Midbrain (tissue), 1 donor: ENCODE measurements at regions not wholly inside any gene's neighbourhood (a gene's known extent, or its start where the extent isn't known, plus 50 kb on each side); places are given as distances from the start of the nearest gene placed in this dataset.
A peak's percentile ranks its signal among the peaks of the same experiment; 100 is the strongest.

Experiments
- DNase-seq: peaks from one replicate; lab custom pipeline; 2025; lab: John Stamatoyannopoulos, UW

- no peak for DNase-seq
These were observed 387.6 kb downstream of the ELAVL2 start for GRCh38 chr9:23438299-23438907.

- DNase-seq, result no peak
These were observed 384.8 kb downstream of the ELAVL2 start for GRCh38 chr9:23441275-23441674.

- DNase-seq, result no peak
These were observed 381.4 kb downstream of the ELAVL2 start for GRCh38 chr9:23444658-23445057.

- DNase-seq, result no peak
These were observed 378.9 kb downstream of the ELAVL2 start for GRCh38 chr9:23447166-23447565.

GRCh38 chr9:23447944-23448343, 378.1 kb downstream of the ELAVL2 start:
- no peak for DNase-seq

- no peak for DNase-seq
These were observed 374.1 kb downstream of the ELAVL2 start for GRCh38 chr9:23451802-23452418.

- DNase-seq, result no peak
These were observed 361.8 kb downstream of the ELAVL2 start for GRCh38 chr9:23464275-23464674.

- no peak for DNase-seq
These were observed 358.8 kb downstream of the ELAVL2 start for GRCh38 chr9:23467276-23467675.

- no peak for DNase-seq
These were observed 348.1 kb downstream of the ELAVL2 start for GRCh38 chr9:23477908-23478307.

GRCh38 chr9:23483566-23483965, 342.5 kb downstream of the ELAVL2 start:
- DNase-seq, result no peak

GRCh38 chr9:23492126-23493002, 333.7 kb downstream of the ELAVL2 start:
- DNase-seq, result peak; percentile 47

GRCh38 chr9:23493219-23493618, 332.8 kb downstream of the ELAVL2 start:
- no peak for DNase-seq

- DNase-seq, result no peak
These were observed 329.4 kb downstream of the ELAVL2 start for GRCh38 chr9:23496489-23497136.

GRCh38 chr9:23497137-23497504, 328.9 kb downstream of the ELAVL2 start:
- DNase-seq, result no peak

- DNase-seq, result no peak
These were observed 324.0 kb downstream of the ELAVL2 start for GRCh38 chr9:23502004-23502403.

- no peak for DNase-seq
These were observed 303.1 kb downstream of the ELAVL2 start for GRCh38 chr9:23522952-23523351.

GRCh38 chr9:23524607-23525155, 301.4 kb downstream of the ELAVL2 start:
- no peak for DNase-seq

- DNase-seq, result no peak
These were observed 299.2 kb downstream of the ELAVL2 start for GRCh38 chr9:23526806-23527205.

GRCh38 chr9:23532282-23532681, 293.8 kb downstream of the ELAVL2 start:
- DNase-seq, result no peak

GRCh38 chr9:23537192-23538066, 288.6 kb downstream of the ELAVL2 start:
- no peak for DNase-seq

- no peak for DNase-seq
These were observed 288.0 kb downstream of the ELAVL2 start for GRCh38 chr9:23538067-23538402.
